Islet of Langerhans (tissue), 1 donor: ENCODE measurements at regions not wholly inside any gene's neighbourhood (a gene's known extent, or its start where the extent isn't known, plus 50 kb on each side); places are given as distances from the start of the nearest gene placed in this dataset.
"Not testable (repeated sequence)": the region's sequence is repeated elsewhere in the genome, so short reads cannot be mapped to it uniquely, and the experiment has no call there.

Experiments
- FAIRE-seq: peaks from one replicate; lab custom pipeline; 2011; peaks lifted over from hg19 to GRCh38; lab: Jason Lieb, UNC

DNA sequence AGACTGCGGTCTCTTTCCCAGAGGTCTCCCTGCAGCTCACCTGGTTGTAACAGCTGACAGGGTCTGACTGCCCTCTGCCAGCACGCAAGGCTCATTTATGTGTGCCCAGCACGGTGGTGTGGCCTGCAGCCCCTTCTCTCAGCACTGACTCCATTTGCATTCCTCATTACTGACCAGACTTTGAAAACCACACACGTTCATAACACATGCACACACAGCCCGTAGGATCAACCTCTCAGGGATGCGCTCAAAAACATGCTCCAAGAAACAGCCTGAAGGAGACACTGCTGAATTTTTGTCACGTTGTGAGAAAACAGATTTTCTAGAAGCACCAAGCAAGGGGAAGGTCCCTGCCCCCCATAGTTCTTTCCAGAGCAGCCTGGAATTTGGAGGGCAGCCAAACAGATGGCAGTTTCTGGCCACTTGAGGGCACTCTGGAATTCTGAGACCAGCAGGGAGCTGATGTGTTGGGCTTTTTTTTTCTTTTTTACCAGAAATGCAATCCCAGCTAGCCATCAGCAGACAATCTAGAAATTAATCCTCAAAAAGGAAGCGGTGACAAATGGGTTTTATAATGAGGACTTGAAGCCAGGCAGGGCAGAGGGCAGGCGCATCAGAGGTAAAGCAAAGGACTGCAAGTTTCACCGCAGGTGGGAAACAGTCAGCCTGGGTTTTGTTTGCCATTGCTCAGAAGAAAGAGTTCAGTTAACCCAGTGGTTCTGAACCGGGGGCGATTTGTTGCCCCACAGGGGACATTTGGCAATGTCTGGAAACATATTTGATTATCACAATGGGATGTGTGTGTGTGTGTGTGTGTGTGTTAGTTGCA, 170.5 kb upstream of the PROK2 start:
- peak; percentile 99 for FAIRE-seq

DNA sequence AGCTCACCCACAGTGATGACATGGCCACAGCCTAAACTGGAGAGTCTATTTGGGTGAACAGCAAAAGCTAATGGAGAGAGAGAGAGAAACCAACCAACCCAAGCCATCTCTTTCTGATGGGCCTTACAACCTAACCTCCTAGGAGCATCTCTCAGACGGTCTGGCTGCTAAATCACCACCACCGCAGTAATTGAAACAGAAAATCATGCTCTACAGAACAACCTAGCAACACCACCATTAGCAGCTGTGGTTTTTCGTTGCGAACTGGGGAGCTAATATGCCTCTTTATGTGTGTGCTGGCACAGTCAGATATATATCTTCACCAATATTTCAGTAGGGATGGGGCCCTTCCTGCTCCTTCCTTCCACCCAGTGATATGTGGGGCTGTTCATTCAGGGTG, 166.9 kb upstream of the PROK2 start:
- FAIRE-seq: peak; percentile 90

DNA sequence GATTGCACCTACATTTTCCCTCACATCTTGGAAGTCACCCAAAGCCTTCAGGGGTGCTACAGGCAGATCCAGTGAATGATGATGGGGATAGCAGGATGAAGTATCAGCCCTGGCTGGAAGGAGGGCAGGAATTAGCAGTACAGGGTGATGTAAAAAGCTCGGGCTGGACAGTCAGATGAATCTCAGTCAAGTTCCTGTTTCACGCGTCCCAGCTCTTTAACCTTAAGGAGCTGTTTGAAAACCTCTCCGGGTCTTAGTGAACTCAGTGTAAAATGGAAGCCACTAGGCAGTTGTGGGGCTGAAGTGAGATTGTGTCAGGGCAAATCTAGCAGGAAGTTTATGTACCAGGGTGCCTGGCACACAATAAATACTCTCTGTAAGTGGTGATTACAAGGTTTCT, 166.4 kb upstream of the PROK2 start:
- no peak for FAIRE-seq

DNA sequence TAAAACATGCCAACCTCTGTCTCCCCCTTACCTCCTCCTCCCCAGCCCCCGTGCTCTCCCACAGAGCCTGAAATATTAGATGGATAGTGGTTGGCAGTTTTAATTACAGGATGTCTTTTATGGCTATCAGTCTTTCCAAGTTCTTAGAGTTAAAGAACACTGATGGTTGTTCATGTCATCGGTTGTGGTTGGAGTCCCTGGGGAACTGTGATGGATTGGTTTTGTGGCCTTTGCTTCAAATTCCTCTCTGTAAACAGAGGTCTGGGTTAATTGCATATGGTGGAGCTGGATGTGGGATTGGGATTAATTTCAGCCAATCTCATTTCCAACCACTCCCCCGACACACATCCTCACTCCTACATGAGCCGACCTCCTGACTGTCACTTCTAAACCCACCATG, 164.5 kb upstream of the PROK2 start:
- no peak for FAIRE-seq

DNA sequence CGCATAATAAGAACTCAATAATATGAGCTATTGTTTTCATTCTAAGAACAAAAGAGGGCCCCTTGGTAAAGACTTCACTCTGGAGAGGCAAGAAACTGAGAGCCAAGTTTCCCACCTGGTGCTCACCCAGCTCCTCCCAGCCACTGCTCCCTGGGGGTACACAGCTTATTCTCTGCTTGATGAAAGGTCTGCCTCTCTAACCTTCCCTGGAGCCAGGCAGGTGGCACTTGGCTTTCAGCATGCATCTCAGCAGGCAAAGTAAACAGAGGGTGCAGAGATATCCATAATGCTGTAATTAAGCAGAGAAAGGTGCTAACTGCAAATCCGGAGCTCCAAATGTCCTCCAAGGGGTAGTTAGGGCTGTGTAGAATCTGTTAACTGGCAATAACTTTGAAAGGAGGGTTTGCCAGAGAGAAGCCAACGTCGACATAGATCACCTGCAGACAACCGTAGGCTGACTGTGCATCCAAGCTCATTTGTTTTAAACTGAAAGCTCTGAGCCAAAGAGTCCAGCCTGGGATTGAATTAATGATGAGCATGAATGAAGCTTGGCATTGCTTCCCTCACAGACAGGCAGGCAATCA, 159.6 kb upstream of the PROK2 start:
- FAIRE-seq: peak; percentile 51

DNA sequence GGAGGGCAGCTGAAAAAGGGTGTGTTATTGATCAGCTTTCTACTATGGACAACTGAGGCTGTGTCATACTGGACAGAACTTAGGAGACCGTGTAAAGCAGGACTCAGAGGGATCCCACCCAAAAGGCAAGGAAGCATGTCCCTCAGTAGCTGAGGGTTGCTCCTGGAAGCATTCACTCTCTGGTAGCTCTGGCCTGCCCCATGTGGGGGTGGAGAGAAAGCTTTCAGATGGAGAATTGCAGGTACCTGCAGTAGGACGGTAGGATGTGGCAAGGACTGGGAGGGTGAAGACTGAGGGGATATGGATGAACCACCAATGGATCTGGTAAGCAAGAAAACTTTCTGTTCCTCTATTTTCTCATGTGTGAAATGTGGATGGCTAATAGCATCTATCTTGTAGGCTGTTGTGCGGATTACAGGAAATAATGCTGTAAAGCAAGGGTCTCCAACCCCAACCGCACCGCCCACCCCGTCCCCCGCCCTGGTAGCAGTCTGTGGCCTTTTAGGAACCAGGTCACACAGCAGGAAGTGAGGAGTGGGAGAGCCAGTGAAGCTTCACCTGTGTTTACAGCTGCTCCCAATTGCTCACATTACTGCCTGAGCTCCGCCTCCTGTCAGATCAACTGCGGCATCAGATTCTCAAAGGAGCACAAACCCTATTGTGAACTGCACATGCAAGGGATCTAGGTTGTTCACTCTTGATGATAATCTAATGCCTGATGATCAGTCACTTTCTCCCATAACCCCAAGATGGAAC, 157.7 kb upstream of the PROK2 start:
- FAIRE-seq: no peak

DNA sequence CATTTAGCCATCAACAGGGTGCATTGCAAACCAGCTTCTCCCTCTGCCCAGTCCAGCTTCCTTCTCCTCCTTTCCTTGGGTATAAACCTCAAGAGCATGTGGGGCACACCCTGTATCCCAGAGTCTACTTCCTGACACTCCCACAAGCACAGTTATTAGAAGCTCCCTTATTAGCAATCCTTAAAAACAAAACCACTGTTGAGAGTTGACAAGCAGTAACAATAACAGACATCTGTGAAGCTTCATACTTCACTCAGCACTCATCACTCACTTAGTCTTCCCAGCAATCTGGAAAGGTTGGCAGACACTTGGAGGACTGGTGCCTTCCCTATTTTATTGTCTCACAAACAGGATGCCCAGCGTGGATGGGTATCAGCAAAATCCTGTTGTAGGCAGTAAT, 155.5 kb upstream of the PROK2 start:
- no peak for FAIRE-seq

DNA sequence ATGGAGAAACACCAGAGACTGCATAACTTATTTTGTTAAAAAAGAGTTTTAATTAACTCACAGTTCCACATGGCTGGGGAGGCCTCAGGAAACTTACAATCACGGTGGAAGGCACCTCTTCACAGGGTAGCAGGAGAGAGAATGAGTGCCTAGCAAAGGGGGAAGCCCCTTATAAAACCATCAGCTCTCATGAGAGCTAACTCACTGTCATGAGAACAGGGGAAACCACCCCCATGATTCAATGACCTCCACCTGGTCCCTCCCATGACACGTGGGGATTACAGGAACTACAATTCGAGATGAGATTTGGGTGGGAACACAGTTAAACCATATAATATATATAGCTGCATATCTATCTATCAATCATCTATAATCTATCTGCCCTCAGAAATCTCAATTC, 153.1 kb upstream of the PROK2 start:
- not testable (repeated sequence) for FAIRE-seq

DNA sequence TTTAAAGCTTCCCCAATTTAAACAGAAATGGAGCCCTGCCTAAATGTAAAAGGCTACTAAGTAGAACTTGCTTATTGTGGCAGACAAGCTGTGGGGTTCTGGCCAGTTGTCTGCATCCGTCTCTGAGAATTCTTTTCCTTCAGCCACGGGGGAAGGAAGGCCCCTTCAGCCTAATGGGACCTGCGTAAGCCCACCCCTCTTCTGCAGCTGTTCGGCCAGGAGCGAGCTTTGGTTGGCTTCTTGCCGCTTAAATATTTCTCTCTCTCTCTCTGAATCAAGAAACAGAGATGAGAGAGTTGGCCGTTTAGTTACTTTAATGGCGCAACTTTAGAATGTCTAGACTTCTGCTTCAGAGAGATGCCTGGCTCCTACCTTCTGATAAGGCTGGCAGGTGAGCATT, 151.7 kb upstream of the PROK2 start:
- FAIRE-seq: no peak

DNA sequence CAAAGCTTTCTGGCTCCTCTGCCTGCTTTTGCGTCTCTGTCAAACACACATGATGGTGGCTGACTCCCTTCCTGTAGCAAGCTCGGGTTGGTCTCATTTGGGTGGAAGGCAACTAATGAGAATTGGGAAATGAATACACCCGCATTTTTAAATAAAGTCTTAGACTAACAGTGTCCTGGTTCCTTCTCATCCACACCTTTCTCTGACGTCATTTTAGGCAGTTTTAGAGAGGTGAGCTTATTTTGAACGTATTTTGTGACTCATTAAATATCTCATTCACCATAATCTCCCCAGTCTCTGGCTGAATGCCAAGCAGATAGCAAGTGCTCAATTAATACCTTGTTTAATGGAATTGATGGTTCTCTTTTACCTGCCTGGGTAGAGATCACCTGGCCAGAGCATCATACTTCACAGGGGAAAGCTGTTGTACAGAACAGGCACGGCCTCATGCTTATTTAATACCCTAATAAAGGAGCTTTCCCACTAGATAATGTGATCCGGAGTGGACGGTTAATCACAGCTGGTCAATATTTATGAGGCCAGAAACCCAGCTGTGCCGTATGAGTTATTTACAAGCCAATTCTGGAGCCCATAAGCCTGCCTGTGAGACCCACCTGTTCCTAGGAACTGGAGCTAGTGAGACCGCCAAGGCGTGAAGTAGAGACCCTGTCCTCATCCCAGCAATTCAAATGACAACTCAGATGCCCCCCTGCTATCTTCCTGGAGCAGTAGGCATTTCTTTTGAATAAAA, 149.7 kb upstream of the PROK2 start:
- FAIRE-seq: no peak

DNA sequence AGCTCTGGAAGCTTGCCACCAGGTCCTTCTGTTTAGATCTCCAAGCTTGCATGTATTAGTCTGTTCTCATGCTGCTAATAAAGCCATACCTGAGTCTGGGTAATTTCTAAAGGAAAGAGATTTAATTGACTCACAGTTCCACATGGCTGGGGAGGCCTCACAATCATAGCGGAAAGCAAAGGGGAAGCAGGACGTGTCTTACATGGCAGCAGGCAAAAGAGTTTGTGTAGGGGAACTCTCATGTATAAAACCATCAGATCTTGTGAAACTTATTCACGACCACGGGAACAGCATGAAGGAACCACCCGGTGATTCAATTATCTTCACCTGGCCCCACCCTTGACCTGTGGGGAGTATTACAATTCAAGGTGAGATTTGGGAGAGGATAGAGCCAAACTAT, 147.0 kb upstream of the PROK2 start:
- no peak for FAIRE-seq

DNA sequence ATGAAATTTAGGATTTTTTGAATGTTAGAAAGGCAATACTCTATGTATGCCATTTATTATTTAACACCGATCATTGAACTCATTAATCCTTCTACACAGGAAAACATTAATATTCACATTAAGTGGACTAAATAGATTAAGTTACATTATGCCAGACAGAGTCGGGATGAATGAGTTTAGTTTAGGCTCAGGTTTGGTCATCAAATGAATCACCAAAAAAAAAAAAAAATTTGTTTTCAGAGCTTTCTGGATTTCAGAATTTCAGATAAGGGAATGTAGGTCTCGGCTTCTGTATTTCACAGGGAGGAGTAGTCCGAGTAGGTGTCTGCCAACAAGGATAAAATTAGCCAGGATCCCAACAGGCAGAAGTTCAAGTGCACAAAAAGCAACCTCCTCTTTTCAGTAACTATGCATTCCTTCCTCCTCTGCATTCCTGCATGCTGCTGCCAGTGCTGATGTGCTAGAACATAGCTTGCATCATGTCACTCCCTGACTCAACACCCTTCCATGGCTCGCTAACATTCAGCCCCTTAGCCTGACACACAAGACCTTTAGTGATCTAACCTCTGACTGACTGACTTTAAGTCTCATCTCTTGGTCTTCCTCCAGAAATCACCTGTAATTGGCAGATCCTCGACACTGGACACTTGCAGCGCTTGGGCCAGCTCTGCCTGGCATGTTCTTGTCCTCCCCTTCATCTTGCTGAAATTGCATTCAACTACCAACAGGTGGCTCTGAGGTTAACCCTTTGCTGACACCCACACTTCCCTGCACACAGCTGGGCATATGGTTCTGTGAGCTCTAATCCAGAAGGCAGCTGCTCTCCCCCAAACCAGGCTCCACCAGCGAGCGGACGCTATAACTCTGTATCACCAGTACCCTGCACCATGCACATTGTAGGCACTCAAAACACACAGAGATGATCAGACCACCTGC, 145.4 kb upstream of the PROK2 start:
- FAIRE-seq: no peak

DNA sequence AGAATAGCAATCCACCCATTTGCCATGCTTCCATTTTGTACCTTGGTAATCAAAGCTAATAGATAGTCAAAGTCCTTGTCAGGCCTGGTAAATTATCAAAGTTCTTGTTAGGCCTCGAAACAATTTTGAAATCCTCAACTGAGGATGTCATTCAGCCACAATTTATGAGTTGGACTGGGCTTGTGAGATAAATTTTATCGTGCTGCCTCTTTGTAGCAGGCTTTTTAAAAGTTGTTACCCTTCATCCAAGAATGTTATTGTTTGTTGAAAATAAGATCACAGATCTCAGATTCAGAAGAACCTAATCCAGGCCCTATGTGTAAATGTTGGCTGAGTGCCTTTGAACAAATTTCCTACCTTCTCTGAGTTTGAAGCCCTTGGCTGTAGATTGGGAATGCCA, 143.3 kb upstream of the PROK2 start:
- no peak for FAIRE-seq

DNA sequence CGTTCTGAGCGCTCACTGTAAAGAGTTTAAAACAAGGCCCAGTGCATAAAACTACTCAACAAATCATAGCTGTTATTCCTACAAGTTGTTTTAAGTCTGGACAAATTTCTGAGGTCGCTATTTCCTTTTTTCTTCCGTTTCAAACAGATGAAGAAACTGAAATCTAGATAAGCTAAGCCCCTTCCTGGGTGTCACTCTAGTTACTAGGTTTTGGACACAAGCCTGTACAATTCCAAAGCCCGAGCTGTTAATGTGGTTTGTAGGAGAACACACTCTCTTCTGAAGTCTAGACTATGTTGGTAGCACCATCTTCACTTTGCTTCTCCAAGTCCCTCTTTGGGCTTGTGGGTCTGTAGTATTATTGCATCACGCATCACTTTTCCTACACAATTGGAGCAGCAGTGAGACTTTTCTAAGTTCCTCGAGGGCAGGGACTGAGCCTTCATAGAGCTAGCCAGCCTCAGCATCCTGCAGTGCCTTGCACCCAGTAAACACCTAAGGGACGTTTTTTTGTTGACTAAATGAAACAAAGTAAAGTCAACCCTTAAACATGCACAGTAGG, 142.6 kb upstream of the PROK2 start:
- FAIRE-seq: no peak

DNA sequence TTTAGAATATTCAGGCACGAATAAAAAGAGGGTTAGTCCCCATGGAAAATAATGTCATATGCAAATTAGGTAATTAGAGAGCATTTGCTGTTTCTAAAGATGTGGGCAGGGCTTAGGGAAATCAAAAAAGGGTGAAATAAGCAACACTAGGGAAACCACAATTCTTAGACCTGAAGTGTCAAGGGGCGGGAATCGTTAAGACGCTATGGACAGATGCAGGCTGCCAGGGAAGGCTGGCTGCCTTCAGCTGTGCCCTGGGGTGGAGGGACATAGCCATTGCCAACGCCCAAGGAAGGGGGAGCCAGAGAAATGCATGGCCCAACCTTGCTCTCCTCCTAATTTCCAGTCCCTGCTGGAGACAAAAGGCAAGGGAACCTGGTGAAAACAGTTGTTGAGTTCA, 141.7 kb upstream of the PROK2 start:
- FAIRE-seq: no peak

DNA sequence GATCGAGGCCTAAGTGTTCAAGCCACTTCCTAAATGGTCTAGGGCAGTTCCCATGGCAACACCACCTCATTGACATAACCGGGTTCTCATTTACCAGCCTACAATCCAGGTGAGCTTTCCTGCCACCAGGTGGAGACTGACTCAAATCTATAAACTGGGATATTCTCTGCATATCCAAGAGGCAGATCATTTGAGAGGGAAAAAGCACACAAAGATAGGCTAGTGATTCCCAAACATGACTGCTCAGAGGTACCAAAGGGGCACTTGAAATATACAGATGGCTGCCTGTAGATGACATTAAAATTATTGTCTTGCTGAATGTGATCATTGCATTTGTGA, 141.3 kb upstream of the PROK2 start:
- FAIRE-seq: peak; percentile 96

DNA sequence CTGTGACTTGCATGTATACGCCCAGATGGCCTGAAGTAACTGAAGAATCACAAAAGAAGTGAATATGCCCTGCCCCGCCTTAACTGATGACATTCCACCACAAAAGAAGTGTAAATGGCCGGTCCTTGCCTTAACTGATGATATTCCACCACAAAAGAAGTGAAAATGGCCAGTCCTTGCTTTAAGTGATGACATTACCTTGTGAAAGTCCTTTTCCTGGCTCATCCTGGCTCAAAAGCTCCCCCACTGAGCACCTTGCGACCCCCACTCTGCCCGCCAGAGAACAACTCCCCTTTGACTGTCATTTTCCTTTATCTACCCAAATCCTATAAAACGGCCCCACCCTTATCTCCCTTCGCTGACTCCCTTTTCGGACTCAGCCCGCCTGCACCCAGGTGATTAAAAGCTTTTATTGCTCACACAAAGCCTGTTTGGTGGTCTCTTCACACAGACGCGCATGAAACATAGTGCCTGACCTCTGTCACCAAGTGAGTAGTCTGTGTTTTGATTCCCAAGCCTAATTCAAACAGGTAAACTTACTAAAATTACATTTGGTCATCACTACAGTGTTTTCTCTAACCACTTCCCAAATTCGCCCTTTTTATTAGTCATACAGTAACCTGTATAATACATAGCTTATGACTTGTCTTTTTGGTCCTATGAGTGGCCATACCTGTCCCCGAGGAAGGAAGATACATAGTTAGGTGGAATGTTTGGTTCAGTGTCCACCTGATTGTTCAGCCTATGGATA, 140.7 kb upstream of the PROK2 start:
- not testable (repeated sequence) for FAIRE-seq

DNA sequence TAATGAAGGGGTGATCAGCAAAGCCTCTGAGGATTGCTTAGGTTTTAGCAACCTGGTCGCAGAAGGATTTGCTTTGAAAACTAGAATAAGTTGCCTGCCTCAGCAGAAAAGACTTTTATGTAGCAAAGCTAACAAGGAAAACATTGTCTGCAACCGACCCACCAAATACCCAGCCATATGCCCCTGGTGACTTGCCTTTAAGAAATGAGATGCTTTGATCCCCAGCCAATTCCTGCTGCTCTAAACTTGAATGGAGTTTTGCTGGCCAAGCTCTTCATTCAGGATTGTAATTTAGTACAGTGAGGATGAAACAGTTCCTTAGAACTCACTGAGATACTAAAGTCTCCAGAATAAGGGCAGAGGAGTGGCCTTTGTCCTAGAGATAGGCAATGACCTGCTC, 139.8 kb upstream of the PROK2 start:
- FAIRE-seq: no peak

DNA sequence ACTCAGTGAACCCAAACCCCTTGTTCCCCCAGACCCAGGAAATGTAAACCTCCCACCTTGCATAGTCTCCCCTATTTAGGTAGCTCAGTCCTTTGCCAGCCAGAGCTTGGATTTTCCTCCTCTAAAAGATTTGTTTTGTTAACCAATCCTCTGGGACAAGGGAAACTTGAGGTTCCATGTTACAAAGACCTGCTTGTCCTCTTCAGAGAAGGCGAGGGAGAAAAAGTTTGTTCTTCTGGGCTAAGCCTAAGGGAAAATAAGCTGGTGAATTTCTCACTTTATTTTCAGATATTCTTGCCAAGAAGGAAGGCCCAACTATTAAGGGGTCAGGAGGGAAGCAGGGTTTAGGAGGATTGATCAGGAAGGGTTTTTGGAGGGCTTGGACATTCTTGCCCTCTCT, 136.1 kb upstream of the PROK2 start:
- no peak for FAIRE-seq

DNA sequence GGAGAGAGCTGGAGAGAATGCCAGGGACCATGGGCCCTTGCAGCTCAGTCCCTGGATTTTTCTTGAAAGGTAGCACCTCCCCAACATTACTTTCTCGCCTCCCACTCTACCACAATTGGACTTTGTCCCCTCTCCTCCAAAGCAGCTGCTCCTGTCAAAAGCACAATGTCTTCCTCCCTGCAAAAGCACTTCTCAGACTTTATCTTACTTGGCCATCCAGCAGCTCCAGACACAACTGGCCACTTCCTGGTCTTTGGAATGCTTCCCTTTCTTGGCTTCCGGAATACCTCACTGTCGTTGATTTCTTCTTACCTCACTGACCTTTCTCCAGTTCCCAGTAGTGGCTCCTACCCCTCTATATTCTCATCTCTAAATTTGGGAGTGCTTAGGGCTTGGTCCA, 134.6 kb upstream of the PROK2 start:
- no peak for FAIRE-seq

DNA sequence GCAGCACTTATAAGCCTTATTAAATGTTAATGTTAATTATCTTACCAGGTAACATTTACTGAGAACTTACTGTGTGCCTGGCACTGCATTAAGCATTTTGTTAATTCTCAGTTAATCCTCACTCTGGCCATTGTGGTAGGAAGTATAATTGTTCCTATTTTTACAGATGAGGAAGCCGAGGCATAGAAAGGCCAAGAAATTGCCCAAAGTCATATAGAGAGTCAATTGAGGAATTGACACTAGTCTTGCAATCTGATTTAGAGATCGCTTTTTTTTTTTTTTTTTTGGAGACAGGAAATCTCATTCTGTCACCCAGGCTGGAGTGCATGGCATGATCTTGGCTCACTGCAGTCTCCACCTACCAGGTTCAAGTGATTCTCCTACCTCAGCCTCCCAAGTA, 132.6 kb upstream of the PROK2 start:
- FAIRE-seq: no peak
